Neuron (in vitro differentiated cells): ENCODE measurements at regions not wholly inside any gene's neighbourhood (a gene's known extent, or its start where the extent isn't known, plus 50 kb on each side); places are given as distances from the start of the nearest gene placed in this dataset.

Source experiments
- H2AFZ ChIP-seq: one replicate; pipeline ENCODE4 v1.6.1; 2013; ENCODE audit warnings: low read depth, mild to moderate bottlenecking, inconsistent platforms, low read length, moderate library complexity
- H3K27me3 ChIP-seq: one replicate; pipeline ENCODE4 v1.6.1; 2013; ENCODE audit warnings: low read length; ENCODE audit not compliant: insufficient read depth
- H3K36me3 ChIP-seq: one replicate; pipeline ENCODE4 v1.6.1; 2013; ENCODE audit warnings: low read length; ENCODE audit not compliant: insufficient read depth
- H3K4me1 ChIP-seq: one replicate; pipeline ENCODE4 v1.6.1; 2013; ENCODE audit warnings: low read length; ENCODE audit not compliant: insufficient read depth
- H3K4me3 ChIP-seq: 2 replicates; pipeline ENCODE4 v1.5.1; 2013; ENCODE audit warnings: mild to moderate bottlenecking, low read length, moderate library complexity
- H3K9me3 ChIP-seq: one replicate; pipeline ENCODE4 v1.6.1; 2013; ENCODE audit warnings: low read length

DNA sequence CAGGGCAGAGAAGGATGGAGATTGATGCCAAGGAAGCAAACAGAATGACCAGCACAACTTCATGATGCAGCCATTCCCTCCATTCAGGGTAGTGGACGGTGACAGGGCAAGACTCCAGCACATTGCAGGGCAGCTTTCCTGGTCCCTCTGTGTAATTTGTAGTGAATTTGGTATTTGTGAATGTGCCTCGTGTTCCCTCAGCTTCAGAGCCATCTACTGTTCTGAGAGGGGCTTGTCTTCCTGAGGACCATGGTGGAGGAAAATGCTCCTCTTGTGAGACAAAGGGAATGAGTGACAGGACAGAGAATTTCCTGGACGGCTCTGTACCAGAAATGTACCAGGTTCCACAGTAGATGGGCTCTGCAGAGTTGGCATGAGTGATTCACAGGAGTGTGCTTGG lies 132.1 kb downstream of the ADRA2A start:
- H3K4me1 ChIP-seq: peaks cover 6% of the 10 kb centered on the region
- H2AFZ ChIP-seq: no peak overlapping the region
- no peak overlapping the region for H3K4me3 ChIP-seq
- H3K36me3 ChIP-seq: no peaks in the 10 kb centered on the region
- no peaks in the 10 kb centered on the region for H3K9me3 ChIP-seq
- no peaks in the 10 kb centered on the region for H3K27me3 ChIP-seq

DNA sequence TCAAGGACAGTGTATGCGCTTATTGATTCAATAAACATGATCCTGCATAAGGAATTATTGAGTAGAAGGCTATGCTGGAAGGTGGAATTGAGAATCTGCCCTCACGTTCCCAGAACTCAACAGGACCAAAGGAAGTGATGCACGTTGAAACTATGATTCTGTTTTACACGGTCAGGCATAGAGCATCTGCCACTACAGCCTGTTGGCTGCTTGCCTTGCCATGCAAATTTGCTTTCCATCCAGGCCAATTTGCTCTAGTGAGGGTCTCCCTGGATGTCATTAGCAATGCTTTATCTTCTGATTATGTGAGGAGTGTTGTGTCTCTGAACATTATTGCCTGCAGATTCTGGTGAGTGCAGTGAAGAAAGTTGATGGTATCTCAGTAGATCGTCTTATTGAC lies 132.9 kb downstream of the ADRA2A start:
- H3K36me3 ChIP-seq: no peaks in the 10 kb centered on the region
- no peaks in the 10 kb centered on the region for H3K9me3 ChIP-seq
- H2AFZ ChIP-seq: no peak overlapping the region
- H3K4me3 ChIP-seq: no peak overlapping the region
- H3K4me1 ChIP-seq: peaks cover 4% of the 10 kb centered on the region
- H3K27me3 ChIP-seq: no peaks in the 10 kb centered on the region

DNA sequence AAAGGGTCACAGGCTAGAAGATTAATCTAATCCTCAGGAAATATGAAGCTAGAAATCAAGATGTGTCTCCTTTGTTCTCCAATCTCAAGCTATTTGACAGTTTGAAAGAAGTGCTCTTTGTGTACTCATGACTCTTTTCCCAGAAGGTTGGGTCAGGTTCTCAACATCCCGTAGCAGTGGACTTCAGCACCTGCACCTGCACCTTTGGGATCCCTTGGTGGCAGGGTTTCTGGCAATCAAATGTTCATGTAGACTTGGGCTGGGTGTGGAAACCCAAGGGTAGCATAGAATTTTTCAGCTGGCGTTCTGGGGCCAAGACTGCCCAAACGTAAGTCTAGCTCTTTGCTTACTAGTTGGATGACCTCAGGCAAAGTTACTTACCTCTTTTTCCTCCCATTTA lies 134.4 kb downstream of the ADRA2A start:
- Histone ChIP-seq H3K9me3 (no peaks in the 10 kb centered on the region), H3K36me3 (no peaks in the 10 kb centered on the region), H3K27me3 (no peaks in the 10 kb centered on the region), H3K4me3 (no peak overlapping the region), H3K4me1 (no peaks in the 10 kb centered on the region), H2AFZ (no peak overlapping the region)

DNA sequence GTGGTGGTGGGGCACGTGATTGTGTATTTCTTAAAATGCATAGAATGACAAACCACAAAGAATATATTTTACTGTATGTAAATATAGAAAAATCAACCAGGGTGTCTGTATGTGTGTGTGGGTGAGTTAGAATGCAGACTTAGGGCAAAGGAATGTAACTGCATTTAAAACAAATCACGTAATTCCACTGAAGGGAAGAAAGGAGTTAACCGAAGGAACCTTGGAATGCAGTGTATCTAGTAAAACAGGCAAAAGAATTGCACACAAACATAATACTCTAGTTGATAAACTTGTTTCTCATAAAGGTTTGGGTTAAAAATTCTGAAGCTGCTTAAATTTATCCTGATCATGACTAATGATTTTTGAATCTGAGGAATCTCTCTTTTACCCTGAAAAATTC lies 134.9 kb downstream of the ADRA2A start:
- Histone ChIP-seq H3K27me3 (no peaks in the 10 kb centered on the region), H3K4me3 (no peak overlapping the region), H3K4me1 (no peaks in the 10 kb centered on the region), H3K9me3 (no peaks in the 10 kb centered on the region), H3K36me3 (no peaks in the 10 kb centered on the region), H2AFZ (no peak overlapping the region)

DNA sequence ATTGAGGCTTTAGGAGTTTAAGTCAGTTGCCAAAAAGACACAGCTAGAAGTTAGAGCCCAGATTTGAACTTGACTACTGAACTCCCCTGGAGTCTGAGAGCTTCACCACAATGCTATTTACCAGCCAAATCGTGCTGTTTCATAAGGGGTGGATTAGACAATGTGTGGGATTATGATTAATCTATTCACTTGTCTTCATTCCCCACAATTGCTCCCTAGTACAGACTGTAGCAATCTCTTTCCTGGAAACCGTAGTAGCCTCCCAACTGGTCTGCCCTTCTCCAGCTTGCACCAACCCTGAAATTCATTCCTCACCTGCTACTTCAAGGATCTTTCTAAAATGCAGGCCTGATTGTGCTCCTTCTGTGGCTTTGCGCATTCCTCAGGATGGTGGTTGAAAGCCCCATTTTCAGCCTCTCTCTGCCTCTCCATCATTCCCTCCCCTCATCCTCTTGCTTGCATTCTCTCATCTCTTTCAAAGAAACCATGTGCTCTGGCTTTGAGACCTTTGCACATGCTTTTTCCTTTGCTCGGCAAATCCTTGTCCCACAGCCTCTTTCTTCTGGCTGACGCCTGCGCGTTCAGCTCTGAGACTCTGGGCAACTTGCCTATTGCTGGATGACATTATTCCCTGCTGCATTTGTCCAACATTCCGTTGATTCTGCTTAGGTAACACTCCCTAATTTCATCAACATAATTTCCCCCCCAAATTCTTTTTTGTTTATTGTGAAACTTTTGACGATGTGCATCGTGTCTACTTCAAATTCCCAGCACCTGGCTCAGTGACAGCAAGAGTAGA lies 145.1 kb downstream of the ADRA2A start:
- Histone ChIP-seq H3K36me3 (no peaks in the 10 kb centered on the region), H3K9me3 (no peaks in the 10 kb centered on the region), H2AFZ (no peak overlapping the region), H3K4me1 (no peaks in the 10 kb centered on the region), H3K27me3 (peaks cover 3% of the 10 kb centered on the region), H3K4me3 (no peak overlapping the region)

DNA sequence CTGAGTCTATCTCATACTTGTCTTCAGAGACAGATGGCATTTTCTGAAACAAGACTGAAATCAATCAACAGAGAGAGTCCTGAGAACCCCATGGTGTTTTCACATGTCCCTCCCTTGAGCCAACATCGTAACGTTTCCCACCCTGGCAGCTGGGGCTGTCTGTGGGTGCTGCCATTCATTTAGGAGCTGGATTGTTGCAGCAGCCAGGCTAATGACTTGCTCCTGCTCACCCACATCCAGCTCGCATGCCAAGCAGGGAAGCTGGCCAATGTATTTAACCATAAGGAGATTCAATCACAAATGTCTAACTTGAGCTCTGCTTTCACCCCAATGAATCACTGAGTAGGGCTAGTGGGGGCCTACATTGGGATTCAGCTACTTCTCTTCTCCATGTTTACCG lies 146.1 kb downstream of the ADRA2A start:
- Histone ChIP-seq H3K36me3 (no peaks in the 10 kb centered on the region), H3K4me1 (no peaks in the 10 kb centered on the region), H3K9me3 (no peaks in the 10 kb centered on the region), H3K27me3 (peaks cover 3% of the 10 kb centered on the region), H3K4me3 (no peak overlapping the region), H2AFZ (no peak overlapping the region)

DNA sequence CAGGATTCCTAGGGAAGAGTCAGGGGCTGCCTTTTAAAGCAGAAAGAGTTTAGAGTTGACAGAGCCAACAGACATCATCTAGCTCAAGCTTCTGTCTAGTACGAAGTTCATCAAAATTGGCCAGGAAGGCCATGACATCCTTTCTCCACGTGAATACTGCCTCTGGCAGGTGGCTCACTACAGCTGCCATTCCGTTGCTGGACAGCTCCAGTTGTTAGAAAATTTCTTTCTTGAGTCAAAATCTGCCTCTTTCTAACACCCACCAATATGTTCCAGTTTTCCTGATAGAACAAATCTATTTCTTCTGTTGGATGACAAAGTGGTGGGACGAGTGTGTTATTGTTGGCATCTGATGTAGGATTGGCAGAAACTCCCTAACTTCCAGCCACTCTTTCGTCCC lies 154.9 kb downstream of the ADRA2A start:
- H3K4me1 ChIP-seq: no peaks in the 10 kb centered on the region
- H3K27me3 ChIP-seq: no peaks in the 10 kb centered on the region
- H3K36me3 ChIP-seq: no peaks in the 10 kb centered on the region
- no peak overlapping the region for H3K4me3 ChIP-seq
- no peak overlapping the region for H2AFZ ChIP-seq
- no peaks in the 10 kb centered on the region for H3K9me3 ChIP-seq

DNA sequence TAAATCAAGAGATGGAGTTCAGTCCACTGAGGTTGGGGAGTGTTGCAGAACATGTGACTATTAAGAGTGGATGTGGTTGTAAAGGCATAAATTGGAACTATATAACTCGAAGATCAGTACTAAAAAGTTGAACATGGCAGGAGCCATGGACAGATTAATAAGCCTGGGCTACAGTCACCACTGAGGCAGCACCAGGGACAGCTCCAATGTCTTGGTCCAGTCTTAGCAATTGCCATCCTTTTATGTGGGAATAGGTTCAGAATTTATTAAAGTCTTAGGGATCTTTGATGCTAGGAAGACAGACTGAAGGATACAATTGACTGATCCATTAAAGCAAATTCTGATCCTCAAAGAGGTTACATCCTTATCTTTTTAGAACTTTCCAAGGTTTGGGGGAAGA lies 156.6 kb downstream of the ADRA2A start:
- H2AFZ ChIP-seq: no peak overlapping the region
- H3K27me3 ChIP-seq: no peaks in the 10 kb centered on the region
- no peaks in the 10 kb centered on the region for H3K36me3 ChIP-seq
- no peaks in the 10 kb centered on the region for H3K9me3 ChIP-seq
- H3K4me3 ChIP-seq: no peak overlapping the region
- no peaks in the 10 kb centered on the region for H3K4me1 ChIP-seq

DNA sequence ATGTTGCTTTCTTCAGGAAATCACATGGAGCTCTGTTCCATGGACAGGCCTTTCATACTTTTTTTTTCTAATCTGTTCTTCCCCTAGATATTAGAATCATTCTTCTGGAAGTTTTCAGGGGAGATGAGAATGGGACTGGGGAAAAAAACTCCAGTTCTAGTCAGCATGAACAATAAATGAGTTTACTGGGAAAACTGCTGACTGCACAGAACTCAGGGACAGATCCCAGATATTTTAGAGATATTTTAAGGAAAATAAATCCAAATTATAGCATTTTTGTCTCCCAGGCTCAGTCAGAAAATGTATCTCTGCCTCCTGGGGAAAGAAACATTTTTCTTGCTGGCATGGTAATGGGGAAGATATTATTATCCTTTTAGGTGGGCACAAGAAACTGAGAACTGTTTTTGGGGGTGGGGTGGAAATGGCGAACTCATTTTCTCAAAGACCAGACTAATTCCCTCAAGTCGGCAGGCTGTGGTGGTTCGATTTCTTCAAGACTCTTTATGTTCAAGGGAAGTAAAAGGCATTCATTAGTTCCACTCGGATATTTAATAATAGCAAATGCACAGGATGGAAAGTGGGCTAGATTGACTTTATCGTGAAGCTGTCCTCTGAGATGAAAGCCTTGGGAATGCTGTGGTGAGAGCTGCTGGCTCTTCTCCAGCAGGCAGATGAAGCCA lies 157.5 kb downstream of the ADRA2A start:
- Histone ChIP-seq H3K27me3 (no peaks in the 10 kb centered on the region), H3K4me1 (no peaks in the 10 kb centered on the region), H3K9me3 (no peaks in the 10 kb centered on the region), H2AFZ (no peak overlapping the region), H3K4me3 (no peak overlapping the region), H3K36me3 (no peaks in the 10 kb centered on the region)

DNA sequence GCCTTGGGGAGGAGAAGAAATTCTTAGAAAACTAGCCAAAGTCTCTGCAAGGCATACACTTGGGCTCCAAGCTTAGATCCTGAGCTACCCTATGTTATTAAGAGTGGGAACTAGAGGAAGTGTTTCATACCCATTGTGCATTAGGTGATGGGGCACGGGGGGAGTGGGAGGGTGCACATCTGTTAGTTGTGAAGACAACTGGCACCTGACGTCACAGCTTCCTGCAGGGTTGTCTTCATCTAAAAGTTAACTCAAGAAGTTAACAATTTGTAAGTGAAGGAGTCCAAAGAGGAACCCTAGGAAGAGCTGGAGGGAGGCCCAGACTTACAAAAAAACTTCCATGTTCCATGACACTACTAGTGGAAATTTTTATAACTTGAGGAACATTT lies 158.1 kb downstream of the ADRA2A start:
- Histone ChIP-seq H3K4me1 (no peaks in the 10 kb centered on the region), H2AFZ (no peak overlapping the region), H3K4me3 (no peak overlapping the region), H3K27me3 (no peaks in the 10 kb centered on the region), H3K9me3 (no peaks in the 10 kb centered on the region), H3K36me3 (no peaks in the 10 kb centered on the region)

DNA sequence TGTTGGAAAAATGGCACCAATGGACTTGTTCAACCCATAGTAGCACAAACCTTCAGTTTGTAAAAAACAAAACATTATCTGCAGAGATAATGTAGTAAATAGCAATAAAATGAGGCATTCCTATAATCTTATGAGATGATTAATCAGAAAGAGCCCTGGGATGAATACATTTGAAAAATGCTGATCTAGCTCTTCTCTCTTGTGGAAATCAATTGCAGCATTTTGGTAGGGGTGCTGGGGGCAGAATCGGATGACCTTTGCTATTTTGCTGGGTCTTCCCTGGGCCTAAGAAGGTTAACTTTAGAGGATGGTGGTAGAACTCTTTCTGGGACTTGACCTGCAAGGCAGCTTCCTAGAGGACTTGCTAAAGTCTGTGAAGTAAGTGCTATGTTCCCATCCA lies 163.5 kb downstream of the ADRA2A start:
- Histone ChIP-seq H3K4me3 (no peak overlapping the region), H2AFZ (no peak overlapping the region), H3K36me3 (no peaks in the 10 kb centered on the region), H3K27me3 (no peaks in the 10 kb centered on the region), H3K4me1 (no peaks in the 10 kb centered on the region), H3K9me3 (no peaks in the 10 kb centered on the region)

DNA sequence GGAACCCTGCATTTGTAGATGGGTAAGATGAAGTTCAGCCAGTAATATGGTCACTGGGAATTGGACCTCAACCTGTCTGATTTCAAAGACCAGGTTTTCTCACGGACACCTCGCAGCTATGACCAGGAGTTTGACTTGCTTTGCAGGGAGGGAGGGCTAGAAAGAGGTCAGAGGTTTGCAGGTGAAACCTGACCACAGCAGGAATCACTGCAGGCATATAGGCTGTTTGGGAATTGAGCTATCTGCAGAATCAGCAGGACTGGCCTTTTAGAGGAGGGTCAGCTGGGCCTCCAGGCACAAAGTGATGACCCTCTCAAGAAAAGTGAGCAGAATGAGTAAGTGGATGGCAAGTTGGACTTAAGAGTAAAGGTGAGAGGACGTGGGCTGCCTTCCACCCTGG lies 166.3 kb downstream of the ADRA2A start:
- Histone ChIP-seq H3K4me3 (no peak overlapping the region), H3K36me3 (no peaks in the 10 kb centered on the region), H3K27me3 (no peaks in the 10 kb centered on the region), H2AFZ (no peak overlapping the region), H3K4me1 (peaks cover 6% of the 10 kb centered on the region), H3K9me3 (no peaks in the 10 kb centered on the region)

DNA sequence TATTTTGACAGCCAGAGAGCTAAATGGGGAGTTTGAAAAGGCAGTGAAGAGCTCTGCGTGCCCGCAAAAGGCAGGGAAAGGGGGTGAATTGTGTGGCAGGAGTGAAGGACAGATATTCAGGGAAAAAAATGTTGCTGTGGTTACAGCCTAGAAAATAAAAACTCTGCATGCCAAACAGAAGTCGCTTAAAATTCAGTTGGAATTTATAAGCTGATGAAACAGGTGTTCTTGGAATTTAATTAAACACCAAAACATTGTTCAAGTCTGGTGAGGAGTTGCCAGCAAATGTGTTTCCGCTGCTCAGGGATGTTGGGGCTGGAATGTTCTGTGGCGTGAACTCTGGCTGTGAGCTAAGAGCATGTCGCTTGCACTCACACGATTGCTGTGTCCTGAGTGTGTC lies 169.3 kb downstream of the ADRA2A start:
- H3K4me1 ChIP-seq: peaks cover 6% of the 10 kb centered on the region
- no peaks in the 10 kb centered on the region for H3K36me3 ChIP-seq
- H3K9me3 ChIP-seq: no peaks in the 10 kb centered on the region
- no peak overlapping the region for H2AFZ ChIP-seq
- H3K4me3 ChIP-seq: no peak overlapping the region
- no peaks in the 10 kb centered on the region for H3K27me3 ChIP-seq
